ENCODE measurements at regions not wholly inside any gene's neighbourhood (a gene's known extent, or its start where the extent isn't known, plus 50 kb on each side); places are given as distances from the start of the nearest gene placed in this dataset.

GRCh38 chr2:15750433-15750814, 158.8 kb downstream of the DDX1 start:
- TF ChIP-seq POLR2A (IDR thresholded peaks at IDR 0.05), result no peak
- TF ChIP-seq CTCF (IDR thresholded peaks at IDR 0.05), result no peak
- no peak for TF ChIP-seq POLR2AphosphoS5 (IDR thresholded peaks at IDR 0.05)
- no peak for TF ChIP-seq EP300 (IDR thresholded peaks at IDR 0.05)
